ENCODE measurements at regions not wholly inside any gene's neighbourhood (a gene's known extent, or its start where the extent isn't known, plus 50 kb on each side); places are given as distances from the start of the nearest gene placed in this dataset.

DNA sequence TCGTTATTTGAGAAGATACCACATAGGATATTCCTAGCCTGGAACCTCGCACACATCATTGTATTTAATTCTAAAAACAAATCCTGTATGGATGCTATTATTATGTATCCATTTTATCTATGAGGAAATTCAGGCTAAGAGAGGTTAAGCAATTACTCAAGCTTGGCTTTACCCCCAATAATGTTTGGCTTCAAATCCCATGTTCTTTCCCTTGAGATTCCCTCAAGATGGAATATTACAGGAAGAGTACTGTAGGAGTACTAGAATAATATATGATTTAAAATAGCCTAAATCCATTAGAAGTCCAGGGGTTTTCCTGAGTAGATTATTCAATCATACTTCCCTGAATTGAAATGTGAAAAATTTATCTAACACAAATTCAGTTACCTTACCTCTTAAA lies 630.2 kb downstream of the ZNF385D start:
- TF ChIP-seq, protein P1, sequence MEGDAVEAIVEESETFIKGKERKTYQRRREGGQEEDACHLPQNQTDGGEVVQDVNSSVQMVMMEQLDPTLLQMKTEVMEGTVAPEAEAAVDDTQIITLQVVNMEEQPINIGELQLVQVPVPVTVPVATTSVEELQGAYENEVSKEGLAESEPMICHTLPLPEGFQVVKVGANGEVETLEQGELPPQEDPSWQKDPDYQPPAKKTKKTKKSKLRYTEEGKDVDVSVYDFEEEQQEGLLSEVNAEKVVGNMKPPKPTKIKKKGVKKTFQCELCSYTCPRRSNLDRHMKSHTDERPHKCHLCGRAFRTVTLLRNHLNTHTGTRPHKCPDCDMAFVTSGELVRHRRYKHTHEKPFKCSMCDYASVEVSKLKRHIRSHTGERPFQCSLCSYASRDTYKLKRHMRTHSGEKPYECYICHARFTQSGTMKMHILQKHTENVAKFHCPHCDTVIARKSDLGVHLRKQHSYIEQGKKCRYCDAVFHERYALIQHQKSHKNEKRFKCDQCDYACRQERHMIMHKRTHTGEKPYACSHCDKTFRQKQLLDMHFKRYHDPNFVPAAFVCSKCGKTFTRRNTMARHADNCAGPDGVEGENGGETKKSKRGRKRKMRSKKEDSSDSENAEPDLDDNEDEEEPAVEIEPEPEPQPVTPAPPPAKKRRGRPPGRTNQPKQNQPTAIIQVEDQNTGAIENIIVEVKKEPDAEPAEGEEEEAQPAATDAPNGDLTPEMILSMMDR (IDR thresholded peaks at IDR 0.05): no peak
- TF ChIP-seq EZH2 (IDR thresholded peaks at IDR 0.05): no peak
